Keratinocyte (primary cell): ENCODE measurements at regions not wholly inside any gene's neighbourhood (a gene's known extent, or its start where the extent isn't known, plus 50 kb on each side); places are given as distances from the start of the nearest gene placed in this dataset.

Source experiments
- DNase-seq: peaks from one replicate; pipeline ENCODE4 v3.0.0-alpha.2; 2011; ENCODE audit warnings: low read depth, missing footprints, low spot score
- FAIRE-seq: peaks from 2 replicates; lab custom pipeline; 2011; peaks lifted over from hg19 to GRCh38; lab: Jason Lieb, UNC
- H2AFZ ChIP-seq: 2 replicates; pipeline ENCODE4 v1.6.0; 2012; ENCODE audit warnings: low read length, control low read depth, inconsistent platforms; ENCODE audit not compliant: control insufficient read depth
- H3K27ac ChIP-seq: 2 replicates; pipeline ENCODE4 v1.5.1; 2011; ENCODE audit warnings: low read length; ENCODE audit not compliant: control insufficient read depth, insufficient read depth
- H3K27me3 ChIP-seq: 3 replicates; pipeline ENCODE4 v1.6.0; 2011; ENCODE audit warnings: low read length; ENCODE audit not compliant: control insufficient read depth, insufficient read depth; ENCODE audit errors: extremely low read depth
- H3K36me3 ChIP-seq, 2 experiments: 2 replicates in 1 of 2; 3 replicates in 1 of 2; pipeline ENCODE4 v1.5.1; 2011; ENCODE audit warnings: low read length in 2 of 2, mild to moderate bottlenecking in 1 of 2; ENCODE audit not compliant: control insufficient read depth in 2 of 2, insufficient read depth in 2 of 2; ENCODE audit errors: extremely low read depth in 1 of 2
- H3K4me1 ChIP-seq: 3 replicates; pipeline ENCODE4 v1.5.1; 2011; ENCODE audit warnings: low read length; ENCODE audit not compliant: control insufficient read depth, insufficient read depth; ENCODE audit errors: extremely low read depth
- H3K4me2 ChIP-seq: 3 replicates; pipeline ENCODE4 v1.6.0; 2011; ENCODE audit warnings: low read depth, low read length; ENCODE audit not compliant: control insufficient read depth, insufficient read depth; ENCODE audit errors: extremely low read depth
- H3K4me3 ChIP-seq, 3 experiments: fragments of 200-600 bp in 1 of 3; sonication (generic) in 1 of 3; 2 replicates in 2 of 3; 3 replicates in 1 of 3; pipeline ENCODE4 v1.5.1; 2011 to 2016; ENCODE audit warnings: low read length in 3 of 3, mild to moderate bottlenecking in 3 of 3, control low read depth in 2 of 3, inconsistent platforms in 1 of 3, low read depth in 1 of 3, mixed read lengths in 1 of 3, mixed run types in 1 of 3, moderate library complexity in 1 of 3; ENCODE audit not compliant: control insufficient read depth in 2 of 3, insufficient read depth in 2 of 3; ENCODE audit errors: extremely low read depth in 1 of 3
- H3K79me2 ChIP-seq: 2 replicates; pipeline ENCODE4 v1.6.0; 2012; ENCODE audit warnings: low read length; ENCODE audit not compliant: control insufficient read depth, insufficient read depth
- H3K9ac ChIP-seq: 3 replicates; pipeline ENCODE4 v1.6.0; 2011; ENCODE audit warnings: low read length; ENCODE audit not compliant: control insufficient read depth, insufficient read depth; ENCODE audit errors: extremely low read depth
- H3K9me1 ChIP-seq: 3 replicates; pipeline ENCODE4 v1.6.0; 2011; ENCODE audit warnings: low read length; ENCODE audit not compliant: control insufficient read depth, insufficient read depth; ENCODE audit errors: extremely low read depth
- H3K9me3 ChIP-seq: 2 replicates; pipeline ENCODE4 v1.5.1; 2012; ENCODE audit warnings: low read depth, low read length; ENCODE audit not compliant: control insufficient read depth
- H4K20me1 ChIP-seq: 3 replicates; pipeline ENCODE4 v1.6.0; 2011; ENCODE audit warnings: low read length; ENCODE audit not compliant: control insufficient read depth, insufficient read depth; ENCODE audit errors: extremely low read depth
- EZH2 ChIP-seq: IDR thresholded peaks from one replicate; pipeline ENCODE4 v1.6.1; 2012; ENCODE audit warnings: inconsistent platforms, mild to moderate bottlenecking, low read length, moderate library complexity
- dilution Hi-C: fragments of 300-500 bp; cut with MboI; formaldehyde crosslinking; loops from one replicate; pipeline ENCODE4 v1.7.0; 2020; ENCODE audit warnings: low sequenced_read_pairs; ENCODE audit not compliant: extremely low pct_ligation_motif_present
- TF ChIP-seq, protein P1 (sequence below), 3 experiments: IDR thresholded peaks in 1 of 3; conservative IDR thresholded peaks in 1 of 3; optimal IDR thresholded peaks in 1 of 3; 2 replicates in 2 of 3; 3 replicates in 1 of 3; pipeline versions ENCODE3 to v1.5.1; 2011; ENCODE audit warnings: low read length in 3 of 3, mild to moderate bottlenecking in 3 of 3, moderate library complexity in 2 of 3, control low read depth in 1 of 3, inconsistent platforms in 1 of 3; ENCODE audit not compliant: insufficient read depth in 2 of 3; ENCODE audit errors: extremely low read depth in 1 of 3

GRCh38 chr1:106637566-106637965 lies 418.9 kb upstream of the PRMT6 start:
- H3K79me2 ChIP-seq: no peaks in the 10 kb centered on the region
- TF ChIP-seq, protein P1, sequence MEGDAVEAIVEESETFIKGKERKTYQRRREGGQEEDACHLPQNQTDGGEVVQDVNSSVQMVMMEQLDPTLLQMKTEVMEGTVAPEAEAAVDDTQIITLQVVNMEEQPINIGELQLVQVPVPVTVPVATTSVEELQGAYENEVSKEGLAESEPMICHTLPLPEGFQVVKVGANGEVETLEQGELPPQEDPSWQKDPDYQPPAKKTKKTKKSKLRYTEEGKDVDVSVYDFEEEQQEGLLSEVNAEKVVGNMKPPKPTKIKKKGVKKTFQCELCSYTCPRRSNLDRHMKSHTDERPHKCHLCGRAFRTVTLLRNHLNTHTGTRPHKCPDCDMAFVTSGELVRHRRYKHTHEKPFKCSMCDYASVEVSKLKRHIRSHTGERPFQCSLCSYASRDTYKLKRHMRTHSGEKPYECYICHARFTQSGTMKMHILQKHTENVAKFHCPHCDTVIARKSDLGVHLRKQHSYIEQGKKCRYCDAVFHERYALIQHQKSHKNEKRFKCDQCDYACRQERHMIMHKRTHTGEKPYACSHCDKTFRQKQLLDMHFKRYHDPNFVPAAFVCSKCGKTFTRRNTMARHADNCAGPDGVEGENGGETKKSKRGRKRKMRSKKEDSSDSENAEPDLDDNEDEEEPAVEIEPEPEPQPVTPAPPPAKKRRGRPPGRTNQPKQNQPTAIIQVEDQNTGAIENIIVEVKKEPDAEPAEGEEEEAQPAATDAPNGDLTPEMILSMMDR (optimal IDR thresholded peaks at IDR 0.05 in 1 of 3, IDR thresholded peaks at IDR 0.05 in 1 of 3, conservative IDR thresholded peaks at IDR 0.05 in 1 of 3; ENCODE audit: extremely low read depth in 1 of 3, insufficient read depth in 2 of 3, low read length in 3 of 3): no peak
- no peak for TF ChIP-seq EZH2
- no peak overlapping the region for H3K27ac ChIP-seq
- H3K9me1 ChIP-seq: no peaks in the 10 kb centered on the region
- no peak overlapping the region for H2AFZ ChIP-seq
- no peaks in the 10 kb centered on the region for H3K4me1 ChIP-seq
- H3K36me3 ChIP-seq: no peaks in the 10 kb centered on the region
- H3K9ac ChIP-seq: no peak overlapping the region
- no peak overlapping the region for H3K4me2 ChIP-seq
- FAIRE-seq (no peak), DNase-seq (no peak)
- H3K9me3 ChIP-seq: no peaks in the 10 kb centered on the region
- no peaks in the 10 kb centered on the region for H3K27me3 ChIP-seq
- no peak overlapping the region for H3K4me3 ChIP-seq
- dilution Hi-C loops: no loop called here
- no peaks in the 10 kb centered on the region for H4K20me1 ChIP-seq

DNA sequence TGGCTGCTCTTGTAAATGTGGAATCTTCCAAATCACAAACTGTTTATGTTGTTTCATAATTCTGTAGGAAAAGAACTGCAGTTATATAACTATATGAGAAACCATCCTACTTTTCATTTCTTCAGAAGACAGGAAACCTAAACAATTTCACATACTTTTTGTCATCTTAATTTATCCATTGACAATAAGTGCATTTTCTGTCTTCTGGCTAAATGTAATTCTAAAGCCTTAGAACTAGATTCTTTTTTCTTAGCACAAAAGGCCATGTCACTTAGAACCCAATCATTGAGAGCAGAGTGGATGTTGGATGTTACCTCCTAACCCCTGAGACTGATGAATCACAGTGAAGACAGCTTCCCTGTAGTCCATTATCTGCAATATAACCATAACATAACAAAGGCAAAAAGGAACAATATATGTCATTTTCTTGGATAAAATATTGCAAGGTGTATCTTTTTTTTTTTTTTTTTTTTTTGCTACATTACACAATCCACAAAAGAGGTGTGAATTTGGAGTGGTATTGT lies 410.2 kb upstream of the PRMT6 start:
- Histone ChIP-seq H4K20me1 (no peaks in the 10 kb centered on the region), H3K27me3 (no peaks in the 10 kb centered on the region), H3K4me1 (no peaks in the 10 kb centered on the region), H3K4me2 (no peak overlapping the region), H3K36me3 (no peaks in the 10 kb centered on the region), H3K9ac (no peak overlapping the region), H3K9me3 (no peaks in the 10 kb centered on the region), H3K9me1 (no peaks in the 10 kb centered on the region), H3K79me2 (no peaks in the 10 kb centered on the region), H2AFZ (no peak overlapping the region), H3K4me3 (no peak overlapping the region), H3K27ac (no peak overlapping the region)
- dilution Hi-C loops: no loop called here
- FAIRE-seq (no peak), DNase-seq (no peak)
- no peak for TF ChIP-seq EZH2
- TF ChIP-seq, protein P1 (optimal IDR thresholded peaks at IDR 0.05 in 1 of 3, IDR thresholded peaks at IDR 0.05 in 1 of 3, conservative IDR thresholded peaks at IDR 0.05 in 1 of 3; ENCODE audit: extremely low read depth in 1 of 3, insufficient read depth in 2 of 3, low read length in 3 of 3): no peak
